Ishikawa (cell line): ENCODE measurements at regions not wholly inside any gene's neighbourhood (a gene's known extent, or its start where the extent isn't known, plus 50 kb on each side); places are given as distances from the start of the nearest gene placed in this dataset.

Source experiments
- CEBPB ChIP-seq: IDR thresholded peaks from 2 replicates; pipeline ENCODE4 v1.6.1; 2012
- CREB1 ChIP-seq: IDR thresholded peaks from 2 replicates; pipeline ENCODE4 v1.6.1; 2012; ENCODE audit warnings: low read depth
- EGR1 ChIP-seq: IDR thresholded peaks from 2 replicates; pipeline ENCODE4 v1.6.1; 2012
- EP300 ChIP-seq: IDR thresholded peaks from 2 replicates; pipeline ENCODE4 v1.6.1; 2012; ENCODE audit warnings: borderline replicate concordance
- FOXM1 ChIP-seq: IDR thresholded peaks from 2 replicates; pipeline ENCODE4 v1.6.1; 2012; ENCODE audit warnings: low read depth, borderline replicate concordance
- MAX ChIP-seq: IDR thresholded peaks from 2 replicates; pipeline ENCODE4 v1.6.1; 2012
- NFIC ChIP-seq: IDR thresholded peaks from 2 replicates; pipeline ENCODE4 v1.6.1; 2012
- RAD21 ChIP-seq: IDR thresholded peaks from 2 replicates; pipeline ENCODE4 v1.6.1; 2012; ENCODE audit warnings: low read depth
- REST ChIP-seq: IDR thresholded peaks from 2 replicates; pipeline ENCODE4 v1.6.1; 2012; ENCODE audit warnings: low read depth, mild to moderate bottlenecking
- TAF1 ChIP-seq: IDR thresholded peaks from 2 replicates; pipeline ENCODE4 v1.6.1; 2012; ENCODE audit warnings: low read depth, mild to moderate bottlenecking
- TCF12 ChIP-seq: IDR thresholded peaks from 2 replicates; pipeline ENCODE4 v1.6.1; 2012; ENCODE audit warnings: low read depth
- TEAD4 ChIP-seq: IDR thresholded peaks from 2 replicates; pipeline ENCODE4 v1.6.1; 2012
- USF1 ChIP-seq: IDR thresholded peaks from 2 replicates; pipeline ENCODE4 v1.6.1; 2012
- YY1 ChIP-seq: IDR thresholded peaks from 2 replicates; pipeline ENCODE4 v1.6.1; 2012; ENCODE audit warnings: low read depth
- ZBTB7A ChIP-seq: IDR thresholded peaks from 2 replicates; pipeline ENCODE4 v1.6.1; 2012; ENCODE audit warnings: low read depth

- TF ChIP-seq CREB1 (no peak), RAD21 (no peak), FOXM1 (no peak), EGR1 (no peak), EP300 (no peak), TAF1 (no peak), CEBPB (no peak), TCF12 (no peak), MAX (no peak), TEAD4 (no peak), REST (no peak), YY1 (no peak), ZBTB7A (no peak), USF1 (no peak), NFIC (no peak)
Measured at GRCh38 chr5:172508471-172509404, 54.4 kb upstream of the SH3PXD2B start.

- TF ChIP-seq MAX = no peak
- no peak for TF ChIP-seq ZBTB7A
- no peak for TF ChIP-seq REST
Measured at GRCh38 chr5:172506921-172507320, 52.6 kb upstream of the SH3PXD2B start.

- TF ChIP-seq YY1 = no peak
- TF ChIP-seq CEBPB = no peak
- no peak for TF ChIP-seq TCF12
- no peak for TF ChIP-seq USF1
- no peak for TF ChIP-seq FOXM1
- TF ChIP-seq MAX = no peak
Measured at GRCh38 chr5:172506251-172506650, 51.9 kb upstream of the SH3PXD2B start.

GRCh38 chr5:172505845-172506244, 51.5 kb upstream of the SH3PXD2B start:
- TF ChIP-seq REST (no peak), ZBTB7A (no peak), EGR1 (no peak), TCF12 (no peak), TEAD4 (no peak), CREB1 (no peak), YY1 (no peak), RAD21 (no peak), NFIC (no peak), CEBPB (no peak), MAX (no peak), FOXM1 (no peak), EP300 (no peak), USF1 (no peak), TAF1 (no peak)
